ENCODE measurements at regions not wholly inside any gene's neighbourhood (a gene's known extent, or its start where the extent isn't known, plus 50 kb on each side); places are given as distances from the start of the nearest gene placed in this dataset.
"Not testable (repeated sequence)": the region's sequence is repeated elsewhere in the genome, so short reads cannot be mapped to it uniquely, and the experiment has no call there.

DNA sequence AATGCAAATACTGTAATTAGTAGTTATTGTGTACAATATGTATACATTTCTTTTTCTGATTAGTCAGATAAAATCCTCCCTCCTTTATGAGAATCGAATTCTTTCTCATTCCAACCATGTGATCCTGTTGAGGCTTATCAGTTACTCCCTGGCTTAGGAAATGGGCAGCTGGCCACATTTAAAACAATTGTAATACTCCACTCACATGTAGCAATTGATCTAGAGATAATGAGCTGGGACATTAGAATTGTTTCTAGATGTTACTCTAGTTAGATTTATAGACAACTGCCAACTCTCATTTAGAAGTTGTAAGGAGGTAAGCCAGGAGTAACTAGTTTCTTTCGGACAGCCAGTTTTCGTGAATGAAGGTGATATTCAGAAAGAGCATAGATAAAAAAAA, 859.3 kb upstream of the AADAT start:
- H3K9ac ChIP-seq (ENCODE audit: low read depth, low read length) = no peak overlapping the region
- H3K27ac ChIP-seq (ENCODE audit: low read length) = no peak overlapping the region
- H3K36me3 ChIP-seq (ENCODE audit: insufficient read depth, low read depth, low read length) = no peaks in the 10 kb centered on the region
- no peaks in the 10 kb centered on the region for H3K9me3 ChIP-seq (ENCODE audit: insufficient read depth, low read depth, low read length)
- H3K4me1 ChIP-seq (ENCODE audit: insufficient read depth, low read length) = no peaks in the 10 kb centered on the region
- no peak overlapping the region for H3K4me3 ChIP-seq (ENCODE audit: low read length)
- H3K27me3 ChIP-seq (ENCODE audit: insufficient read depth, low read length) = no peaks in the 10 kb centered on the region

- Histone ChIP-seq H3K27ac (ENCODE audit: low read length) (no peak overlapping the region), H3K4me1 (ENCODE audit: insufficient read depth, low read length) (no peaks in the 10 kb centered on the region), H3K36me3 (ENCODE audit: insufficient read depth, low read depth, low read length) (no peaks in the 10 kb centered on the region), H3K9ac (ENCODE audit: low read depth, low read length) (no peak overlapping the region), H3K9me3 (ENCODE audit: insufficient read depth, low read depth, low read length) (peaks cover 15% of the 10 kb centered on the region; the same call in 1 of the 2 replicates), H3K27me3 (ENCODE audit: insufficient read depth, low read length) (no peaks in the 10 kb centered on the region), H3K4me3 (ENCODE audit: low read length) (no peak overlapping the region)
Measured at GRCh38 chr4:170940043-170940724, 850.4 kb upstream of the AADAT start.

GRCh38 chr4:170938588-170938987, 848.8 kb upstream of the AADAT start:
- H3K36me3 ChIP-seq (ENCODE audit: insufficient read depth, low read depth, low read length) = no peaks in the 10 kb centered on the region
- peaks cover 15% of the 10 kb centered on the region; the same call in 1 of the 2 replicates for H3K9me3 ChIP-seq (ENCODE audit: insufficient read depth, low read depth, low read length)
- no peak overlapping the region for H3K9ac ChIP-seq (ENCODE audit: low read depth, low read length)
- H3K27me3 ChIP-seq (ENCODE audit: insufficient read depth, low read length) = no peaks in the 10 kb centered on the region
- no peak overlapping the region for H3K4me3 ChIP-seq (ENCODE audit: low read length)
- no peak overlapping the region for H3K27ac ChIP-seq (ENCODE audit: low read length)
- no peaks in the 10 kb centered on the region for H3K4me1 ChIP-seq (ENCODE audit: insufficient read depth, low read length)

DNA sequence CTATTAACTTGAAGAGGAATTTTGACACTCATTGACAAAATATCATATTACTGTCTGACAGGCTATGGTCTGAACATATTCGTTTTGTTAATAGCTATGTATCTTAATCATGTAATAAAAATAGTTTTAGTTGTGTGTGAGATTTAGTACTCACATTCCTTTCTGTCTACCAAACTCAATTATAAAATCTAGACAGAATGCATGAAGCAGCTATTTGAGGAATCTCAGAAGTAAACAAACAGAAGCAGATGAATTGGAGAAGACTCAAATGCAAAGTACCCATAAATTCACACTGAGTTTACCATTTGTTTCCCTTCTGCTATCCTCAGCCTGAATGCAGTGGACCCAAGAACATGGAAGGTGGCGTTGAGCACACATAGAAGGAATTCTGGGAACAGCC, 841.6 kb upstream of the AADAT start:
- Histone ChIP-seq H3K4me3 (ENCODE audit: low read length) (no peak overlapping the region), H3K36me3 (ENCODE audit: insufficient read depth, low read depth, low read length) (no peaks in the 10 kb centered on the region), H3K9me3 (ENCODE audit: insufficient read depth, low read depth, low read length) (no peaks in the 10 kb centered on the region), H3K27me3 (ENCODE audit: insufficient read depth, low read length) (no peaks in the 10 kb centered on the region), H3K9ac (ENCODE audit: low read depth, low read length) (no peak overlapping the region), H3K27ac (ENCODE audit: low read length) (no peak overlapping the region), H3K4me1 (ENCODE audit: insufficient read depth, low read length) (no peaks in the 10 kb centered on the region)

- no peak overlapping the region for H3K9ac ChIP-seq (ENCODE audit: low read depth, low read length)
- H3K4me1 ChIP-seq (ENCODE audit: insufficient read depth, low read length) = peaks cover 8% of the 10 kb centered on the region; the same call in 1 of the 2 replicates
- no peak overlapping the region for H3K4me3 ChIP-seq (ENCODE audit: low read length)
- no peaks in the 10 kb centered on the region for H3K36me3 ChIP-seq (ENCODE audit: insufficient read depth, low read depth, low read length)
- H3K27ac ChIP-seq (ENCODE audit: low read length) = no peak overlapping the region
- H3K27me3 ChIP-seq (ENCODE audit: insufficient read depth, low read length) = no peaks in the 10 kb centered on the region
- peaks cover 15% of the 10 kb centered on the region; the same call in 1 of the 2 replicates for H3K9me3 ChIP-seq (ENCODE audit: insufficient read depth, low read depth, low read length)
Measured at GRCh38 chr4:170888660-170889059, 798.9 kb upstream of the AADAT start.

DNA sequence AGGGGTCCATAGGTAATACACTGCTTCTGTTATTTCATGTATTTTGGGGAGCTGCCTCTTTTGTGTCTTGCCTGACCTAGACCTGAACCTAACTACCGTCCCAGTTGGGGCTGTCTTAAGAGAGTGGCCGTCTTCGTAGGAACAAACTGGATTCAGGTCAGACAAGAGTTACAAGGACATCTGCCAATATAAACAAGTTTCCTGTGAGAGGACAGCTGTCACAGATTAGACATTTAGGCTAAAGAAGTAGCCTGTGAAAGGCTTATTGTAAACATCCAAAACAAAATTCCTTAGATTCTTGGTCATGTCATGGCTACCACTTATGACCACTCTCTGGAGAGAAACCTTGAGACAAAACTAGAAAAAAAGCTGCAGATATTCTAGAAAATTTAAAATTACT, 797.6 kb upstream of the AADAT start:
- H3K36me3 ChIP-seq (ENCODE audit: insufficient read depth, low read depth, low read length) = no peaks in the 10 kb centered on the region
- H3K27me3 ChIP-seq (ENCODE audit: insufficient read depth, low read length) = no peaks in the 10 kb centered on the region
- no peak overlapping the region for H3K27ac ChIP-seq (ENCODE audit: low read length)
- H3K4me3 ChIP-seq (ENCODE audit: low read length) = no peak overlapping the region
- H3K9ac ChIP-seq (ENCODE audit: low read depth, low read length) = no peak overlapping the region
- H3K9me3 ChIP-seq (ENCODE audit: insufficient read depth, low read depth, low read length) = peaks cover 2% of the 10 kb centered on the region; the same call in 1 of the 2 replicates
- peaks cover 8% of the 10 kb centered on the region; the same call in 1 of the 2 replicates for H3K4me1 ChIP-seq (ENCODE audit: insufficient read depth, low read length)

DNA sequence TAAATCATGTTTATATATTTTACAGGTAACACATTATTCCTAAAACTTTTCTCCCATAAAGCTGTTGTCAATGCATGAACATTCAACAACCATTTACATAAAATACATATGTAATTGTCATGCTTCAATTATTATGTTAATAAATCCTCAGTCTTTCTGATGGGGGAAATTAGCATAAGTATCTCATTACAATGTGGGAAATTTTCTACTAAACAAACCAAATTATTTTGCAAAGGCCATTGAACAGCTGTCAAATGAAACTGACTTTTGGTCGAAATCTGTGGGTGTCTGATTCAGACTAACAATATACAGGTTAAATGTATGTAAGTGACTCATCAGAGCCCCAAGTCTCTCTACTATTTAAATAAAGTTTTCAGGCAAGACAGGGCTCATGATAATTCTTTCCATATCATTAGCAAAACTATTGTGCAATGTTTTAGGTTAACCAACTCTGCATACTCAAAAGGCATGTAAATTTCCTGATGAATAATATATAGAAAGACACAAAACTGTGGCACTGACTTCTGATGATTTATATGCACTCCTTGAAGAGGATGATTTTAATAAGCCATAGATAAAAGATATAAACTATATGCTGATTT, 795.3 kb upstream of the AADAT start:
- Histone ChIP-seq H3K9ac (ENCODE audit: low read depth, low read length) (no peak overlapping the region), H3K27me3 (ENCODE audit: insufficient read depth, low read length) (no peaks in the 10 kb centered on the region), H3K27ac (ENCODE audit: low read length) (peak overlapping the region; percentile 36), H3K4me1 (ENCODE audit: insufficient read depth, low read length) (peaks cover 8% of the 10 kb centered on the region; the same call in 1 of the 2 replicates), H3K4me3 (ENCODE audit: low read length) (no peak overlapping the region; the same call in 1 of the 2 replicates), H3K36me3 (ENCODE audit: insufficient read depth, low read depth, low read length) (no peaks in the 10 kb centered on the region), H3K9me3 (ENCODE audit: insufficient read depth, low read depth, low read length) (no peaks in the 10 kb centered on the region)

GRCh38 chr4:170881646-170882045, 791.9 kb upstream of the AADAT start:
- not testable (repeated sequence) for H3K36me3 ChIP-seq (ENCODE audit: insufficient read depth, low read depth, low read length); H3K27me3 ChIP-seq (ENCODE audit: insufficient read depth, low read length); H3K4me3 ChIP-seq (ENCODE audit: low read length); H3K27ac ChIP-seq (ENCODE audit: low read length); H3K9me3 ChIP-seq (ENCODE audit: insufficient read depth, low read depth, low read length); H3K9ac ChIP-seq (ENCODE audit: low read depth, low read length); H3K4me1 ChIP-seq (ENCODE audit: insufficient read depth, low read length)

DNA sequence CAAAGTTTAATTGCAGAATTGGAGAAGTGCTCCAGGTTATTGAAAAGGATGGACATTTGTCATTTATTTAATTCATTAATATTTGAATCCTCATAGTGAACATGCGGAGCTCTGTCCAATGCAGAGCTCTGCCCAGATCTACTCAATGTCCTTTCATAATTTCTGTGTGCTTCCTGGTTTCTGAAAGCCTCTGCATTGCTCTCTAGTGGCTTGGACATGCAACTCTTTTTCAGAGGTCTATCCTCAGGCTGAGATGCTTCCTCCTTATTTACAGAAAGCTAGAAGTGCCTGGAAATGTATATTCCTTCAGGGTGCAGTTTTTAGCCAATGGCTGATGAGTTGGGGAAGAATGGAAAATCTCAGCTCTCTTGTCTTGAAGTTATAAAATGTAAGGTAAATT, 786.1 kb upstream of the AADAT start:
- Histone ChIP-seq H3K9me3 (ENCODE audit: insufficient read depth, low read depth, low read length) (no peaks in the 10 kb centered on the region), H3K27ac (ENCODE audit: low read length) (no peak overlapping the region), H3K4me1 (ENCODE audit: insufficient read depth, low read length) (no peaks in the 10 kb centered on the region), H3K4me3 (ENCODE audit: low read length) (no peak overlapping the region), H3K27me3 (ENCODE audit: insufficient read depth, low read length) (no peaks in the 10 kb centered on the region), H3K36me3 (ENCODE audit: insufficient read depth, low read depth, low read length) (no peaks in the 10 kb centered on the region), H3K9ac (ENCODE audit: low read depth, low read length) (no peak overlapping the region)

- H3K4me3 ChIP-seq (ENCODE audit: low read length) = no peak overlapping the region
Measured at GRCh38 chr4:170872794-170873193, 783.0 kb upstream of the AADAT start.

GRCh38 chr4:170868170-170868569, 778.4 kb upstream of the AADAT start:
- Histone ChIP-seq H3K36me3 (ENCODE audit: insufficient read depth, low read depth, low read length) (no peaks in the 10 kb centered on the region), H3K9ac (ENCODE audit: low read depth, low read length) (no peak overlapping the region), H3K4me3 (ENCODE audit: low read length) (no peak overlapping the region), H3K27ac (ENCODE audit: low read length) (no peak overlapping the region), H3K9me3 (ENCODE audit: insufficient read depth, low read depth, low read length) (no peaks in the 10 kb centered on the region), H3K27me3 (ENCODE audit: insufficient read depth, low read length) (no peaks in the 10 kb centered on the region), H3K4me1 (ENCODE audit: insufficient read depth, low read length) (no peaks in the 10 kb centered on the region)

More at GRCh38 chr4:170872794-170873193, 783.0 kb upstream of the AADAT start:
- H3K9ac ChIP-seq (ENCODE audit: low read depth, low read length) = no peak overlapping the region
- H3K9me3 ChIP-seq (ENCODE audit: insufficient read depth, low read depth, low read length) = no peaks in the 10 kb centered on the region
- no peaks in the 10 kb centered on the region for H3K27me3 ChIP-seq (ENCODE audit: insufficient read depth, low read length)
- H3K4me1 ChIP-seq (ENCODE audit: insufficient read depth, low read length) = no peaks in the 10 kb centered on the region
- H3K36me3 ChIP-seq (ENCODE audit: insufficient read depth, low read depth, low read length) = no peaks in the 10 kb centered on the region
- H3K27ac ChIP-seq (ENCODE audit: low read length) = no peak overlapping the region

DNA sequence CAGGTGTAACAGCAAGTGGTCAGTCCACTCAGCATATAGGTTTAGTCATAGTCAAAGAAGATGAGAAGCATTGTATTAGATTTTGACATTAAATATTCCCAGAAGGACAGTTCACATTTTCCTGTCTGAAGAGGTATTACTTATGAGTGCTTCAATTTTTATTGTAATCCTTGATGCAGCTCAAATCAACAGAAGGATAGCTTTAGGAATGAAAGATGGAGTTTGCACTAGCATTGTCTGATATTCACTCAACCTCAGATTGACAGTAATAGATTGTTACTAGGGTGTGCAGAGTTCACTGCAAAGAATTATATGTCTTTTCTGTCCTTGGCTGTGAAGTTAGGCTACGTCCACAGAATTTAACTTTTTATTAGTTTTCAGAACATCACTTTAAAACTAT, 764.3 kb upstream of the AADAT start:
- no peaks in the 10 kb centered on the region for H3K4me1 ChIP-seq (ENCODE audit: insufficient read depth, low read length)
- H3K9me3 ChIP-seq (ENCODE audit: insufficient read depth, low read depth, low read length) = no peaks in the 10 kb centered on the region
- H3K27ac ChIP-seq (ENCODE audit: low read length) = no peak overlapping the region
- no peak overlapping the region for H3K4me3 ChIP-seq (ENCODE audit: low read length)
- no peak overlapping the region for H3K9ac ChIP-seq (ENCODE audit: low read depth, low read length)
- no peaks in the 10 kb centered on the region for H3K36me3 ChIP-seq (ENCODE audit: insufficient read depth, low read depth, low read length)
- H3K27me3 ChIP-seq (ENCODE audit: insufficient read depth, low read length) = no peaks in the 10 kb centered on the region

Measured in iPS-20b (cell line).